ENCODE measurements at regions not wholly inside any gene's neighbourhood (a gene's known extent, or its start where the extent isn't known, plus 50 kb on each side); places are given as distances from the start of the nearest gene placed in this dataset.
"Not testable (repeated sequence)": the region's sequence is repeated elsewhere in the genome, so short reads cannot be mapped to it uniquely, and the experiment has no call there.

- intact Hi-C loops (cut with DNase I) = no loop called here
- H3K4me1 ChIP-seq (ENCODE audit: control insufficient read depth in 1 of 2, insufficient read depth in 2 of 2, low read length in 2 of 2) = peaks cover 0 to 2% of the 10 kb centered on the region in 2 donors
- DNase-seq (no peak), ATAC-seq (ENCODE audit: low FRiP score) (no peak)
- H3K27me3 ChIP-seq (ENCODE audit: control insufficient read depth in 1 of 2, insufficient read depth in 2 of 2, low read length in 1 of 2) = no peaks in the 10 kb centered on the region
- no peaks in the 10 kb centered on the region for H3K9me3 ChIP-seq (ENCODE audit: control insufficient read depth, low read length)
- no peak overlapping the region for H3K4me3 ChIP-seq (ENCODE audit: low read length in 2 of 2)
- H3K27ac ChIP-seq (ENCODE audit: low read depth in 1 of 2, low read length in 2 of 2) = no peak overlapping the region
- no peaks in the 10 kb centered on the region for H3K36me3 ChIP-seq (ENCODE audit: control insufficient read depth in 1 of 2, insufficient read depth in 2 of 2, low read length in 1 of 2)
- 42 to 47% methylated on average over 6 of the region's 6 CpGs for whole genome bisulfite sequencing, 2 donors
Observed at GRCh38 chr1:29412591-29412990, 176.3 kb downstream of the PTPRU start.

- no peaks in the 10 kb centered on the region for H3K27me3 ChIP-seq (ENCODE audit: control insufficient read depth in 1 of 2, insufficient read depth in 2 of 2, low read length in 1 of 2)
- no peak overlapping the region for H3K4me3 ChIP-seq (ENCODE audit: low read length in 2 of 2)
- intact Hi-C loops (cut with DNase I) = no loop called here
- ATAC-seq (ENCODE audit: low FRiP score) = no peak
- no peak overlapping the region for H3K27ac ChIP-seq (ENCODE audit: low read depth in 1 of 2, low read length in 2 of 2)
- no peaks in the 10 kb centered on the region for H3K4me1 ChIP-seq (ENCODE audit: control insufficient read depth in 1 of 2, insufficient read depth in 2 of 2, low read length in 2 of 2)
- DNase-seq = no peak
- 85% methylated on average over 6 of the region's 6 CpGs for WGBS, 2 donors
- H3K36me3 ChIP-seq (ENCODE audit: control insufficient read depth in 1 of 2, insufficient read depth in 2 of 2, low read length in 1 of 2) = no peaks in the 10 kb centered on the region
- no peaks in the 10 kb centered on the region for H3K9me3 ChIP-seq (ENCODE audit: control insufficient read depth, low read length)
Observed at GRCh38 chr1:29410476-29410875, 174.2 kb downstream of the PTPRU start.

GRCh38 chr1:29409616-29410015, 173.3 kb downstream of the PTPRU start:
- Histone ChIP-seq H3K9me3 (ENCODE audit: control insufficient read depth, low read length) (peaks cover 2% of the 10 kb centered on the region), H3K36me3 (ENCODE audit: control insufficient read depth in 1 of 2, insufficient read depth in 2 of 2, low read length in 1 of 2) (no peaks in the 10 kb centered on the region), H3K27ac (ENCODE audit: low read depth in 1 of 2, low read length in 2 of 2) (no peak overlapping the region), H3K4me3 (ENCODE audit: low read length in 2 of 2) (no peak overlapping the region), H3K27me3 (ENCODE audit: control insufficient read depth in 1 of 2, insufficient read depth in 2 of 2, low read length in 1 of 2) (no peaks in the 10 kb centered on the region), H3K4me1 (ENCODE audit: control insufficient read depth in 1 of 2, insufficient read depth in 2 of 2, low read length in 2 of 2) (no peaks in the 10 kb centered on the region)
- WGBS, 2 donors = 70 to 93% methylated on average over 2 of the region's 2 CpGs
- intact Hi-C loops (cut with DNase I) = no loop called here
- DNase-seq (no peak), ATAC-seq (ENCODE audit: low FRiP score) (no peak)

GRCh38 chr1:29408831-29409605, 172.7 kb downstream of the PTPRU start:
- Histone ChIP-seq H3K27ac (ENCODE audit: low read depth in 1 of 2, low read length in 2 of 2) (no peak overlapping the region), H3K4me1 (ENCODE audit: control insufficient read depth in 1 of 2, insufficient read depth in 2 of 2, low read length in 2 of 2) (no peaks in the 10 kb centered on the region), H3K4me3 (ENCODE audit: low read length in 2 of 2) (no peak overlapping the region), H3K9me3 (ENCODE audit: control insufficient read depth, low read length) (peaks cover 4% of the 10 kb centered on the region), H3K27me3 (ENCODE audit: control insufficient read depth in 1 of 2, insufficient read depth in 2 of 2, low read length in 1 of 2) (no peaks in the 10 kb centered on the region), H3K36me3 (ENCODE audit: control insufficient read depth in 1 of 2, insufficient read depth in 2 of 2, low read length in 1 of 2) (no peaks in the 10 kb centered on the region)
- ATAC-seq (ENCODE audit: low FRiP score) = no peak
- 57 to 66% methylated on average over 8 of the region's 8 CpGs for WGBS, 2 donors
- intact Hi-C loops (cut with DNase I) = no loop called here
- no peak for DNase-seq

GRCh38 chr1:29406814-29407213, 170.5 kb downstream of the PTPRU start:
- Histone ChIP-seq H3K27ac (ENCODE audit: low read depth in 1 of 2, low read length in 2 of 2) (no peak overlapping the region), H3K9me3 (ENCODE audit: control insufficient read depth, low read length) (peaks cover 4% of the 10 kb centered on the region), H3K4me1 (ENCODE audit: control insufficient read depth in 1 of 2, insufficient read depth in 2 of 2, low read length in 2 of 2) (no peaks in the 10 kb centered on the region), H3K27me3 (ENCODE audit: control insufficient read depth in 1 of 2, insufficient read depth in 2 of 2, low read length in 1 of 2) (no peaks in the 10 kb centered on the region), H3K36me3 (ENCODE audit: control insufficient read depth in 1 of 2, insufficient read depth in 2 of 2, low read length in 1 of 2) (no peaks in the 10 kb centered on the region), H3K4me3 (ENCODE audit: low read length in 2 of 2) (no peak overlapping the region)
- 87 to 93% methylated on average over 2 of the region's 2 CpGs for WGBS, 2 donors
- ATAC-seq (ENCODE audit: low FRiP score) (no peak), DNase-seq (no peak)
- intact Hi-C loops (cut with DNase I) = no loop called here

GRCh38 chr1:29400203-29400602, 163.9 kb downstream of the PTPRU start:
- intact Hi-C loops (cut with DNase I); DNase-seq; H3K4me3 ChIP-seq (ENCODE audit: low read length in 2 of 2); ATAC-seq (ENCODE audit: low FRiP score); H3K9me3 ChIP-seq (ENCODE audit: control insufficient read depth, low read length); H3K36me3 ChIP-seq (ENCODE audit: control insufficient read depth in 1 of 2, insufficient read depth in 2 of 2, low read length in 1 of 2); H3K27ac ChIP-seq (ENCODE audit: low read depth in 1 of 2, low read length in 2 of 2); H3K27me3 ChIP-seq (ENCODE audit: control insufficient read depth in 1 of 2, insufficient read depth in 2 of 2, low read length in 1 of 2); H3K4me1 ChIP-seq (ENCODE audit: control insufficient read depth in 1 of 2, insufficient read depth in 2 of 2, low read length in 2 of 2): not testable (repeated sequence)

- H3K36me3 ChIP-seq (ENCODE audit: control insufficient read depth in 1 of 2, insufficient read depth in 2 of 2, low read length in 1 of 2) = no peaks in the 10 kb centered on the region
- no peaks in the 10 kb centered on the region for H3K4me1 ChIP-seq (ENCODE audit: control insufficient read depth in 1 of 2, insufficient read depth in 2 of 2, low read length in 2 of 2)
- 53 to 97% methylated on average over 1 of the region's 1 CpG for WGBS, 2 donors
- no peak overlapping the region for H3K4me3 ChIP-seq (ENCODE audit: low read length in 2 of 2)
- intact Hi-C loops (cut with DNase I) = no loop called here
- DNase-seq (no peak), ATAC-seq (ENCODE audit: low FRiP score) (no peak)
- H3K27ac ChIP-seq (ENCODE audit: low read depth in 1 of 2, low read length in 2 of 2) = no peak overlapping the region
- H3K27me3 ChIP-seq (ENCODE audit: control insufficient read depth in 1 of 2, insufficient read depth in 2 of 2, low read length in 1 of 2) = no peaks in the 10 kb centered on the region
- H3K9me3 ChIP-seq (ENCODE audit: control insufficient read depth, low read length) = peaks cover 3% of the 10 kb centered on the region
Observed at GRCh38 chr1:29399465-29399864, 163.1 kb downstream of the PTPRU start.

- WGBS, 2 donors = 40 to 48% methylated on average over 3 of the region's 3 CpGs
- H3K9me3 ChIP-seq (ENCODE audit: control insufficient read depth, low read length) = peaks cover 3% of the 10 kb centered on the region
- no peaks in the 10 kb centered on the region for H3K27me3 ChIP-seq (ENCODE audit: control insufficient read depth in 1 of 2, insufficient read depth in 2 of 2, low read length in 1 of 2)
- no peaks in the 10 kb centered on the region for H3K4me1 ChIP-seq (ENCODE audit: control insufficient read depth in 1 of 2, insufficient read depth in 2 of 2, low read length in 2 of 2)
- no peaks in the 10 kb centered on the region for H3K36me3 ChIP-seq (ENCODE audit: control insufficient read depth in 1 of 2, insufficient read depth in 2 of 2, low read length in 1 of 2)
- ATAC-seq (ENCODE audit: low FRiP score) (no peak), DNase-seq (no peak)
- H3K27ac ChIP-seq (ENCODE audit: low read depth in 1 of 2, low read length in 2 of 2) = no peak overlapping the region
- H3K4me3 ChIP-seq (ENCODE audit: low read length in 2 of 2) = no peak overlapping the region
- intact Hi-C loops (cut with DNase I) = no loop called here
Observed at GRCh38 chr1:29398431-29398830, 162.1 kb downstream of the PTPRU start.

GRCh38 chr1:29397981-29398380, 161.7 kb downstream of the PTPRU start:
- no peak for DNase-seq
- Histone ChIP-seq H3K9me3 (ENCODE audit: control insufficient read depth, low read length) (peaks cover 3% of the 10 kb centered on the region), H3K27me3 (ENCODE audit: control insufficient read depth in 1 of 2, insufficient read depth in 2 of 2, low read length in 1 of 2) (no peaks in the 10 kb centered on the region), H3K4me3 (ENCODE audit: low read length in 2 of 2) (no peak overlapping the region), H3K27ac (ENCODE audit: low read depth in 1 of 2, low read length in 2 of 2) (no peak overlapping the region), H3K36me3 (ENCODE audit: control insufficient read depth in 1 of 2, insufficient read depth in 2 of 2, low read length in 1 of 2) (no peaks in the 10 kb centered on the region), H3K4me1 (ENCODE audit: control insufficient read depth in 1 of 2, insufficient read depth in 2 of 2, low read length in 2 of 2) (no peaks in the 10 kb centered on the region)
- no peak for ATAC-seq (ENCODE audit: low FRiP score)
- WGBS, 2 donors = 82 to 84% methylated on average over 8 of the region's 8 CpGs
- intact Hi-C loops (cut with DNase I) = no loop called here

Data from aorta (tissue), 5 donors.